ENCODE measurements at regions not wholly inside any gene's neighbourhood (a gene's known extent, or its start where the extent isn't known, plus 50 kb on each side); places are given as distances from the start of the nearest gene placed in this dataset.

GRCh38 chr4:17373666-17374065 lies 138.2 kb downstream of the QDPR start:
- no peak for TF ChIP-seq EZH2 (IDR thresholded peaks at IDR 0.05; ENCODE audit: low read length)
- TF ChIP-seq, protein P1, sequence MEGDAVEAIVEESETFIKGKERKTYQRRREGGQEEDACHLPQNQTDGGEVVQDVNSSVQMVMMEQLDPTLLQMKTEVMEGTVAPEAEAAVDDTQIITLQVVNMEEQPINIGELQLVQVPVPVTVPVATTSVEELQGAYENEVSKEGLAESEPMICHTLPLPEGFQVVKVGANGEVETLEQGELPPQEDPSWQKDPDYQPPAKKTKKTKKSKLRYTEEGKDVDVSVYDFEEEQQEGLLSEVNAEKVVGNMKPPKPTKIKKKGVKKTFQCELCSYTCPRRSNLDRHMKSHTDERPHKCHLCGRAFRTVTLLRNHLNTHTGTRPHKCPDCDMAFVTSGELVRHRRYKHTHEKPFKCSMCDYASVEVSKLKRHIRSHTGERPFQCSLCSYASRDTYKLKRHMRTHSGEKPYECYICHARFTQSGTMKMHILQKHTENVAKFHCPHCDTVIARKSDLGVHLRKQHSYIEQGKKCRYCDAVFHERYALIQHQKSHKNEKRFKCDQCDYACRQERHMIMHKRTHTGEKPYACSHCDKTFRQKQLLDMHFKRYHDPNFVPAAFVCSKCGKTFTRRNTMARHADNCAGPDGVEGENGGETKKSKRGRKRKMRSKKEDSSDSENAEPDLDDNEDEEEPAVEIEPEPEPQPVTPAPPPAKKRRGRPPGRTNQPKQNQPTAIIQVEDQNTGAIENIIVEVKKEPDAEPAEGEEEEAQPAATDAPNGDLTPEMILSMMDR (optimal IDR thresholded peaks at IDR 0.05 in 1 of 3, IDR thresholded peaks at IDR 0.05 in 1 of 3, conservative IDR thresholded peaks at IDR 0.05 in 1 of 3; ENCODE audit: extremely low read depth in 1 of 3, insufficient read depth in 2 of 3, low read length in 3 of 3): no peak

Data from keratinocyte (primary cell).